ENCODE measurements at regions not wholly inside any gene's neighbourhood (a gene's known extent, or its start where the extent isn't known, plus 50 kb on each side); places are given as distances from the start of the nearest gene placed in this dataset.

- H3K27me3 ChIP-seq (replicated peaks; ENCODE audit: insufficient read depth): no peaks in the 10 kb centered on the region
- in situ Hi-C loops (cut with MboI): no loop called here
- H3K4me3 ChIP-seq: no peak overlapping the region
- H3K9ac ChIP-seq: no peak overlapping the region
- H3K79me2 ChIP-seq (ENCODE audit: insufficient read depth): no peaks in the 10 kb centered on the region
- 1 to 8% methylated on average over 2 of the region's 2 CpGs for WGBS, 2 experiments (ENCODE audit: low coverage in 1 of 2, low lambda C conversion rate in 2 of 2, missing lambda C conversion rate in 2 of 2)
- H3K4me1 ChIP-seq (ENCODE audit: insufficient read depth): no peaks in the 10 kb centered on the region
- no peak overlapping the region for H3K4me2 ChIP-seq (ENCODE audit: unreplicated experiment)
- H2AFZ ChIP-seq: no peak overlapping the region
- H3K27ac ChIP-seq: no peak overlapping the region
- H3K9me2 ChIP-seq (ENCODE audit: insufficient read depth): no peaks in the 10 kb centered on the region
- H3F3A ChIP-seq (ENCODE audit: insufficient read depth): no peaks in the 10 kb centered on the region
- no peaks in the 10 kb centered on the region for H3K36me3 ChIP-seq (ENCODE audit: low read depth)
- H4K20me1 ChIP-seq (ENCODE audit: insufficient read depth): no peaks in the 10 kb centered on the region
- no peaks in the 10 kb centered on the region for H3K9me3 ChIP-seq (ENCODE audit: low read depth)
- TF ChIP-seq EZH2phosphoT487 (IDR thresholded peaks at IDR 0.05; ENCODE audit: insufficient read depth, low read depth) (no peak), EZH2 (IDR thresholded peaks at IDR 0.05; ENCODE audit: insufficient read depth, poor library complexity, severe bottlenecking) (no peak)
- peak; percentile 4 for DNase-seq
Observed at GRCh38 chr5:44233691-44234090, 155.5 kb downstream of the FGF10 start.

GRCh38 chr5:44225231-44226160 is 163.7 kb downstream of the FGF10 start:
- Histone ChIP-seq H3K4me3 (no peak overlapping the region), H3K4me1 (ENCODE audit: insufficient read depth) (no peaks in the 10 kb centered on the region), H4K20me1 (ENCODE audit: insufficient read depth) (no peaks in the 10 kb centered on the region), H3K9me2 (ENCODE audit: insufficient read depth) (no peaks in the 10 kb centered on the region), H3K36me3 (ENCODE audit: low read depth) (no peaks in the 10 kb centered on the region), H3K9ac (no peak overlapping the region), H3K4me2 (ENCODE audit: unreplicated experiment) (no peak overlapping the region), H3K27ac (no peak overlapping the region), H3K79me2 (ENCODE audit: insufficient read depth) (no peaks in the 10 kb centered on the region), H3F3A (ENCODE audit: insufficient read depth) (no peaks in the 10 kb centered on the region), H3K27me3 (replicated peaks; ENCODE audit: insufficient read depth) (no peaks in the 10 kb centered on the region), H2AFZ (no peak overlapping the region), H3K9me3 (ENCODE audit: low read depth) (no peaks in the 10 kb centered on the region)
- no peak for DNase-seq
- TF ChIP-seq EZH2 (IDR thresholded peaks at IDR 0.05; ENCODE audit: insufficient read depth, poor library complexity, severe bottlenecking) (no peak), EZH2phosphoT487 (IDR thresholded peaks at IDR 0.05; ENCODE audit: insufficient read depth, low read depth) (no peak)
- in situ Hi-C loops (cut with MboI): no loop called here
- WGBS, 2 experiments (ENCODE audit: low coverage in 1 of 2, low lambda C conversion rate in 2 of 2, missing lambda C conversion rate in 2 of 2): 6 to 8% methylated on average over 8 of the region's 8 CpGs

- 19 to 31% methylated on average over 1 of the region's 1 CpG for WGBS, 2 experiments (ENCODE audit: low coverage in 1 of 2, low lambda C conversion rate in 2 of 2, missing lambda C conversion rate in 2 of 2)
- in situ Hi-C loops (cut with MboI): no loop called here
- Histone ChIP-seq H4K20me1 (ENCODE audit: insufficient read depth) (no peaks in the 10 kb centered on the region), H3K4me2 (ENCODE audit: unreplicated experiment) (no peak overlapping the region), H2AFZ (no peak overlapping the region), H3K9me3 (ENCODE audit: low read depth) (no peaks in the 10 kb centered on the region), H3K9ac (no peak overlapping the region), H3K27me3 (replicated peaks; ENCODE audit: insufficient read depth) (no peaks in the 10 kb centered on the region), H3F3A (ENCODE audit: insufficient read depth) (no peaks in the 10 kb centered on the region), H3K36me3 (ENCODE audit: low read depth) (no peaks in the 10 kb centered on the region), H3K9me2 (ENCODE audit: insufficient read depth) (no peaks in the 10 kb centered on the region), H3K27ac (no peak overlapping the region), H3K4me3 (no peak overlapping the region), H3K79me2 (ENCODE audit: insufficient read depth) (no peaks in the 10 kb centered on the region), H3K4me1 (ENCODE audit: insufficient read depth) (no peaks in the 10 kb centered on the region)
- TF ChIP-seq EZH2 (IDR thresholded peaks at IDR 0.05; ENCODE audit: insufficient read depth, poor library complexity, severe bottlenecking) (no peak), EZH2phosphoT487 (IDR thresholded peaks at IDR 0.05; ENCODE audit: insufficient read depth, low read depth) (no peak)
- DNase-seq: no peak
Observed at GRCh38 chr5:44199408-44199807, 189.8 kb downstream of the FGF10 start.

GRCh38 chr5:44189255-44189654 is 200.0 kb downstream of the FGF10 start:
- no peak overlapping the region for H3K27ac ChIP-seq
- no peaks in the 10 kb centered on the region for H3K36me3 ChIP-seq (ENCODE audit: low read depth)
- H4K20me1 ChIP-seq (ENCODE audit: insufficient read depth): no peaks in the 10 kb centered on the region
- 28 to 45% methylated on average over 2 of the region's 2 CpGs for WGBS, 2 experiments (ENCODE audit: low coverage in 1 of 2, low lambda C conversion rate in 2 of 2, missing lambda C conversion rate in 2 of 2)
- no peaks in the 10 kb centered on the region for H3K27me3 ChIP-seq (replicated peaks; ENCODE audit: insufficient read depth)
- no peaks in the 10 kb centered on the region for H3F3A ChIP-seq (ENCODE audit: insufficient read depth)
- no peak overlapping the region for H3K4me2 ChIP-seq (ENCODE audit: unreplicated experiment)
- H3K4me1 ChIP-seq (ENCODE audit: insufficient read depth): no peaks in the 10 kb centered on the region
- H3K9ac ChIP-seq: no peak overlapping the region
- DNase-seq: no peak
- TF ChIP-seq EZH2phosphoT487 (IDR thresholded peaks at IDR 0.05; ENCODE audit: insufficient read depth, low read depth): no peak
- no peak for TF ChIP-seq EZH2 (IDR thresholded peaks at IDR 0.05; ENCODE audit: insufficient read depth, poor library complexity, severe bottlenecking)
- H3K9me3 ChIP-seq (ENCODE audit: low read depth): no peaks in the 10 kb centered on the region
- H3K9me2 ChIP-seq (ENCODE audit: insufficient read depth): no peaks in the 10 kb centered on the region
- in situ Hi-C loops (cut with MboI): no loop called here
- no peak overlapping the region for H3K4me3 ChIP-seq
- H2AFZ ChIP-seq: no peak overlapping the region
- no peaks in the 10 kb centered on the region for H3K79me2 ChIP-seq (ENCODE audit: insufficient read depth)
